MM.1S (cell line): ENCODE measurements at regions not wholly inside any gene's neighbourhood (a gene's known extent, or its start where the extent isn't known, plus 50 kb on each side); places are given as distances from the start of the nearest gene placed in this dataset.

Experiments used
- DNase-seq: peaks from one replicate; pipeline ENCODE4 v3.0.0-alpha.2; 2015
- H2AFZ ChIP-seq: fragments of 300-600 bp; sonication (generic); 2 replicates; pipeline ENCODE4 v1.6.0; 2016; ENCODE audit warnings: antibody characterized with exemption, low read length
- H3F3A ChIP-seq: fragments of 300-600 bp; sonication (generic); 2 replicates; pipeline ENCODE4 v1.6.1; 2016; ENCODE audit warnings: mild to moderate bottlenecking, antibody characterized with exemption, low read length, moderate library complexity, mixed read lengths; ENCODE audit not compliant: insufficient read depth
- H3K27ac ChIP-seq: fragments of 300-600 bp; sonication (generic); 2 replicates; pipeline ENCODE4 v1.5.1; 2016; ENCODE audit warnings: mild to moderate bottlenecking, low read length
- H3K27me3 ChIP-seq: fragments of 300-600 bp; sonication (generic); replicated peaks from 2 replicates; pipeline ENCODE4 v1.6.0; 2016; ENCODE audit warnings: low read length; ENCODE audit not compliant: insufficient read depth
- H3K36me3 ChIP-seq: fragments of 300-600 bp; sonication (generic); replicated peaks from 2 replicates; pipeline ENCODE4 v1.6.1; 2016; ENCODE audit warnings: mild to moderate bottlenecking, low read length, mixed read lengths; ENCODE audit not compliant: insufficient read depth
- H3K4me1 ChIP-seq: fragments of 300-600 bp; sonication (generic); 2 replicates; pipeline ENCODE4 v1.6.1; 2016; ENCODE audit warnings: low read length, mixed read lengths
- H3K4me2 ChIP-seq: fragments of 300-600 bp; sonication (generic); 2 replicates; pipeline ENCODE4 v1.6.0; 2016; ENCODE audit warnings: low read depth, low read length
- H3K4me3 ChIP-seq: fragments of 300-600 bp; sonication (generic); 2 replicates; pipeline ENCODE4 v1.5.1; 2016; ENCODE audit warnings: low read length, mixed read lengths
- H3K79me2 ChIP-seq: fragments of 300-600 bp; sonication (generic); 2 replicates; pipeline ENCODE4 v1.6.1; 2016; ENCODE audit warnings: mixed run types, low read length, mixed read lengths
- H3K9ac ChIP-seq: fragments of 300-600 bp; sonication (generic); 2 replicates; pipeline ENCODE4 v1.6.1; 2016; ENCODE audit warnings: low read length, mixed read lengths
- H3K9me2 ChIP-seq: fragments of 300-600 bp; sonication (generic); replicated peaks from 2 replicates; pipeline ENCODE4 v1.6.1; 2016; ENCODE audit warnings: mild to moderate bottlenecking, low read length, mixed read lengths; ENCODE audit not compliant: insufficient read depth
- H3K9me3 ChIP-seq: fragments of 300-600 bp; sonication (generic); replicated peaks from 2 replicates; pipeline ENCODE4 v1.6.1; 2016; ENCODE audit warnings: mild to moderate bottlenecking, low read length, mixed read lengths; ENCODE audit not compliant: insufficient read depth
- H4K20me1 ChIP-seq: fragments of 300-600 bp; sonication (generic); 2 replicates; pipeline ENCODE4 v1.6.1; 2016; ENCODE audit warnings: mild to moderate bottlenecking, low read length, moderate library complexity, mixed read lengths; ENCODE audit not compliant: insufficient read depth
- CTCF ChIP-seq: fragments of 300-600 bp; sonication (generic); IDR thresholded peaks from 2 replicates; pipeline ENCODE4 v1.5.1; 2016; ENCODE audit warnings: antibody characterized with exemption, low read length, mixed read lengths
- EZH2 ChIP-seq: fragments of 300-600 bp; sonication (generic); optimal IDR thresholded peaks from 2 replicates; pipeline ENCODE3; 2017; ENCODE audit warnings: low read depth, mild to moderate bottlenecking, antibody characterized with exemption, low read length, mixed read lengths
- EZH2phosphoT487 ChIP-seq: fragments of 300-600 bp; sonication (generic); IDR thresholded peaks from 2 replicates; pipeline ENCODE4 v1.6.1; 2018; ENCODE audit warnings: antibody characterized with exemption, low read length

GRCh38 chr1:164967300-164967699 is 389.2 kb downstream of the LMX1A start:
- no peaks in the 10 kb centered on the region for H3K36me3 ChIP-seq
- H3K27ac ChIP-seq, result no peak overlapping the region
- no peaks in the 10 kb centered on the region for H3F3A ChIP-seq

GRCh38 chr1:164961715-164962114 is 394.8 kb downstream of the LMX1A start:
- Histone ChIP-seq H3K9me2 (no peaks in the 10 kb centered on the region), H3K4me2 (no peak overlapping the region), H3K4me1 (no peaks in the 10 kb centered on the region), H3K27me3 (no peaks in the 10 kb centered on the region), H3K9me3 (no peaks in the 10 kb centered on the region), H3K4me3 (no peak overlapping the region), H3K27ac (no peak overlapping the region), H3K79me2 (no peaks in the 10 kb centered on the region), H3K36me3 (no peaks in the 10 kb centered on the region), H2AFZ (no peak overlapping the region), H3K9ac (no peak overlapping the region), H3F3A (no peaks in the 10 kb centered on the region), H4K20me1 (no peaks in the 10 kb centered on the region)
- no peak for DNase-seq
- TF ChIP-seq EZH2phosphoT487 (no peak), CTCF (no peak), EZH2 (no peak)

More at GRCh38 chr1:164967300-164967699, 389.2 kb downstream of the LMX1A start:
- Histone ChIP-seq H3K4me1 (no peaks in the 10 kb centered on the region), H3K9ac (no peak overlapping the region), H3K9me2 (no peaks in the 10 kb centered on the region), H3K79me2 (no peaks in the 10 kb centered on the region), H4K20me1 (no peaks in the 10 kb centered on the region), H3K27me3 (no peaks in the 10 kb centered on the region), H3K4me3 (no peak overlapping the region), H3K9me3 (no peaks in the 10 kb centered on the region), H3K4me2 (no peak overlapping the region), H2AFZ (no peak overlapping the region)
- no peak for DNase-seq
- no peak for TF ChIP-seq EZH2
- TF ChIP-seq EZH2phosphoT487, result no peak
- no peak for TF ChIP-seq CTCF

- Histone ChIP-seq H4K20me1 (no peaks in the 10 kb centered on the region), H3K4me3 (no peak overlapping the region), H3K4me2 (no peak overlapping the region), H3F3A (no peaks in the 10 kb centered on the region), H3K36me3 (no peaks in the 10 kb centered on the region), H3K27ac (no peak overlapping the region), H3K9me2 (no peaks in the 10 kb centered on the region), H3K79me2 (no peaks in the 10 kb centered on the region), H3K9ac (no peak overlapping the region), H3K9me3 (no peaks in the 10 kb centered on the region), H3K27me3 (no peaks in the 10 kb centered on the region), H2AFZ (no peak overlapping the region), H3K4me1 (no peaks in the 10 kb centered on the region)
- TF ChIP-seq CTCF, result no peak
- TF ChIP-seq EZH2, result no peak
- TF ChIP-seq EZH2phosphoT487, result no peak
- no peak for DNase-seq
Observed at GRCh38 chr1:164958982-164959768, 397.3 kb downstream of the LMX1A start.
